Keratinocyte (primary cell): ENCODE measurements at regions not wholly inside any gene's neighbourhood (a gene's known extent, or its start where the extent isn't known, plus 50 kb on each side); places are given as distances from the start of the nearest gene placed in this dataset.

Experiments used
- DNase-seq: peaks from one replicate; pipeline ENCODE4 v3.0.0-alpha.2; 2011; ENCODE audit warnings: low read depth, missing footprints, low spot score
- FAIRE-seq: peaks from 2 replicates; lab custom pipeline; 2011; peaks lifted over from hg19 to GRCh38; lab: Jason Lieb, UNC
- H2AFZ ChIP-seq: 2 replicates; pipeline ENCODE4 v1.6.0; 2012; ENCODE audit warnings: low read length, control low read depth, inconsistent platforms; ENCODE audit not compliant: control insufficient read depth
- H3K27ac ChIP-seq: 2 replicates; pipeline ENCODE4 v1.5.1; 2011; ENCODE audit warnings: low read length; ENCODE audit not compliant: control insufficient read depth, insufficient read depth
- H3K27me3 ChIP-seq: 3 replicates; pipeline ENCODE4 v1.6.0; 2011; ENCODE audit warnings: low read length; ENCODE audit not compliant: control insufficient read depth, insufficient read depth; ENCODE audit errors: extremely low read depth
- H3K36me3 ChIP-seq, 2 experiments: 2 replicates in 1 of 2; 3 replicates in 1 of 2; pipeline ENCODE4 v1.5.1; 2011; ENCODE audit warnings: low read length in 2 of 2, mild to moderate bottlenecking in 1 of 2; ENCODE audit not compliant: control insufficient read depth in 2 of 2, insufficient read depth in 2 of 2; ENCODE audit errors: extremely low read depth in 1 of 2
- H3K4me1 ChIP-seq: 3 replicates; pipeline ENCODE4 v1.5.1; 2011; ENCODE audit warnings: low read length; ENCODE audit not compliant: control insufficient read depth, insufficient read depth; ENCODE audit errors: extremely low read depth
- H3K4me2 ChIP-seq: 3 replicates; pipeline ENCODE4 v1.6.0; 2011; ENCODE audit warnings: low read depth, low read length; ENCODE audit not compliant: control insufficient read depth, insufficient read depth; ENCODE audit errors: extremely low read depth
- H3K4me3 ChIP-seq, 3 experiments: fragments of 200-600 bp in 1 of 3; sonication (generic) in 1 of 3; 2 replicates in 2 of 3; 3 replicates in 1 of 3; pipeline ENCODE4 v1.5.1; 2011 to 2016; ENCODE audit warnings: low read length in 3 of 3, mild to moderate bottlenecking in 3 of 3, control low read depth in 2 of 3, inconsistent platforms in 1 of 3, low read depth in 1 of 3, mixed read lengths in 1 of 3, mixed run types in 1 of 3, moderate library complexity in 1 of 3; ENCODE audit not compliant: control insufficient read depth in 2 of 3, insufficient read depth in 2 of 3; ENCODE audit errors: extremely low read depth in 1 of 3
- H3K79me2 ChIP-seq: 2 replicates; pipeline ENCODE4 v1.6.0; 2012; ENCODE audit warnings: low read length; ENCODE audit not compliant: control insufficient read depth, insufficient read depth
- H3K9ac ChIP-seq: 3 replicates; pipeline ENCODE4 v1.6.0; 2011; ENCODE audit warnings: low read length; ENCODE audit not compliant: control insufficient read depth, insufficient read depth; ENCODE audit errors: extremely low read depth
- H3K9me1 ChIP-seq: 3 replicates; pipeline ENCODE4 v1.6.0; 2011; ENCODE audit warnings: low read length; ENCODE audit not compliant: control insufficient read depth, insufficient read depth; ENCODE audit errors: extremely low read depth
- H3K9me3 ChIP-seq: 2 replicates; pipeline ENCODE4 v1.5.1; 2012; ENCODE audit warnings: low read depth, low read length; ENCODE audit not compliant: control insufficient read depth
- H4K20me1 ChIP-seq: 3 replicates; pipeline ENCODE4 v1.6.0; 2011; ENCODE audit warnings: low read length; ENCODE audit not compliant: control insufficient read depth, insufficient read depth; ENCODE audit errors: extremely low read depth
- CTCF ChIP-seq, 3 experiments: IDR thresholded peaks in 1 of 3; conservative IDR thresholded peaks in 1 of 3; optimal IDR thresholded peaks in 1 of 3; 2 replicates in 2 of 3; 3 replicates in 1 of 3; pipeline versions ENCODE3 to v1.5.1; 2011; ENCODE audit warnings: low read length in 3 of 3, mild to moderate bottlenecking in 3 of 3, moderate library complexity in 2 of 3, control low read depth in 1 of 3, inconsistent platforms in 1 of 3; ENCODE audit not compliant: insufficient read depth in 2 of 3; ENCODE audit errors: extremely low read depth in 1 of 3
- EZH2 ChIP-seq: IDR thresholded peaks from one replicate; pipeline ENCODE4 v1.6.1; 2012; ENCODE audit warnings: inconsistent platforms, mild to moderate bottlenecking, low read length, moderate library complexity
- dilution Hi-C: fragments of 300-500 bp; cut with MboI; formaldehyde crosslinking; loops from one replicate; pipeline ENCODE4 v1.7.0; 2020; ENCODE audit warnings: low sequenced_read_pairs; ENCODE audit not compliant: extremely low pct_ligation_motif_present

GRCh38 chr18:39454866-39455265 is 1889.3 kb upstream of the CELF4 start:
- no peak overlapping the region for H3K4me3 ChIP-seq
- no peak for TF ChIP-seq EZH2
- TF ChIP-seq CTCF (optimal IDR thresholded peaks at IDR 0.05 in 1 of 3, IDR thresholded peaks at IDR 0.05 in 1 of 3, conservative IDR thresholded peaks at IDR 0.05 in 1 of 3; ENCODE audit: extremely low read depth in 1 of 3, insufficient read depth in 2 of 3, low read length in 3 of 3), result no peak
- no peak for FAIRE-seq
- no peaks in the 10 kb centered on the region for H3K79me2 ChIP-seq
- H3K27ac ChIP-seq, result peak overlapping the region; percentile 23
- no peaks in the 10 kb centered on the region for H3K9me3 ChIP-seq
- no peak overlapping the region for H2AFZ ChIP-seq
- H3K9me1 ChIP-seq, result no peaks in the 10 kb centered on the region
- H4K20me1 ChIP-seq, result no peaks in the 10 kb centered on the region
- dilution Hi-C loops, result no loop called here
- DNase-seq, result no peak
- H3K36me3 ChIP-seq, result no peaks in the 10 kb centered on the region
- H3K4me2 ChIP-seq, result peak overlapping the region; percentile 9
- no peak overlapping the region for H3K9ac ChIP-seq
- H3K27me3 ChIP-seq, result no peaks in the 10 kb centered on the region
- H3K4me1 ChIP-seq, result peaks cover 16% of the 10 kb centered on the region

- no peaks in the 10 kb centered on the region for H3K9me3 ChIP-seq
- no peaks in the 10 kb centered on the region for H3K79me2 ChIP-seq
- H3K9me1 ChIP-seq, result no peaks in the 10 kb centered on the region
- TF ChIP-seq CTCF (optimal IDR thresholded peaks at IDR 0.05 in 1 of 3, IDR thresholded peaks at IDR 0.05 in 1 of 3, conservative IDR thresholded peaks at IDR 0.05 in 1 of 3; ENCODE audit: extremely low read depth in 1 of 3, insufficient read depth in 2 of 3, low read length in 3 of 3) (no peak), EZH2 (no peak)
- dilution Hi-C loops, result no loop called here
- peak overlapping the region; percentile 76 for H2AFZ ChIP-seq
- no peak overlapping the region for H3K27ac ChIP-seq
- H4K20me1 ChIP-seq, result no peaks in the 10 kb centered on the region
- H3K4me1 ChIP-seq, result peaks cover 18% of the 10 kb centered on the region
- DNase-seq, result no peak
- H3K4me3 ChIP-seq, result peak overlapping the region in 2 of 3 experiments; percentile 4 to 24
- H3K4me2 ChIP-seq, result peak overlapping the region; percentile 63
- no peaks in the 10 kb centered on the region for H3K27me3 ChIP-seq
- H3K36me3 ChIP-seq, result no peaks in the 10 kb centered on the region
- H3K9ac ChIP-seq, result peak overlapping the region; percentile 22
- FAIRE-seq, result peak; percentile 74
Measured at GRCh38 chr18:39453882-39454281, 1888.3 kb upstream of the CELF4 start.
